NCI-H1436 treated with DMSO at 0.1 percent for 48 hours (cell line): ENCODE measurements at regions not wholly inside any gene's neighbourhood (a gene's known extent, or its start where the extent isn't known, plus 50 kb on each side); places are given as distances from the start of the nearest gene placed in this dataset.

ENCODE experiments used
- DNase-seq: peaks from one replicate; lab custom pipeline; 2025; lab: John Stamatoyannopoulos, UW

DNA sequence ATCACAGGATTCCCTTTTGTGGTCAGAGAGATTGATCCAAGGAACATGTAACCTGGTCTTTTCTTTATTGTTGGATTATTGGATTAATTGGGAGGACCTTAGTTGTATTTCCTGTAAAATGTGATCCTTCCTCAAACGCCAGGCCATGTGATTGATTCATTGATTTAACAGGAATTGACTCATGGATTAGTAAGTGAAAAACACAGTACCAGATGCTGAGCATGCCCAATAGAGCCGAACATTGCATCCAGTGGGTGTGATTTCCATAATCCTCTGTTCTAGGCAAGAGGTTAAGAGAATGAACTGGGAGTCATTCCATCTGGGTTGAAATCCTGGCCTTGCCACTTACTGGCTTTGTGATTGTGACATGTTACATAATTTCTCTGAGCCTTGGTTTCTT, 522.3 kb downstream of the MAT2B start:
- DNase-seq = no peak

DNA sequence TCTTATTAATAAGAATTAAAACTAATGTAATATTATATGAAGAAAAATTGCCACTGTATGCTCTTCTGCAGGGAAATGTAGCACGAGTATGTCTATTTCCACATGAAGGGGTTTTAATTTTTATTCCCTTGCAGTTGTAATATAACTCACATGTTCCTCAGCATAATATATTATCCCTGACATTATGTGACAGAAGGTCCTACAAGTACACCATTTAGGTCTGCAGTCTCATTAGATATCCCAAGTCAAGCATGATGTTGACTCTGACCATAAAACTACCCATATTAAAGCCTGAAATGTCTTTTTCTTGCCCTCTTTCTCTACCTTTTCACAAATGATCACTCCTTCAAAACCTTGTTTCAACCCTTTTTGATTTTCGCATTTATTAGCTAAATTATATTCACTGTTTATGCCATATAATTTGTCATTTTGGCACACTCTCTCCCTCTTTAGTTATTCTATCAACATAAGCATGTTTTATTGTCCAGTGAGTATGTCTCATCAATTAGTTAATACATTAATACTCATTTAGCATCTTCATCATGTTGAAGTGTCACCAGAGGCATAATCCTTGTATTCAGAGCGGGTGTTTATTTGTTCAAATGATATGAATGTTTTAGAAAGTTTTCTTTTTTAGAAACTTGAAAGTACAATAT, 532.8 kb downstream of the MAT2B start:
- DNase-seq = no peak

DNA sequence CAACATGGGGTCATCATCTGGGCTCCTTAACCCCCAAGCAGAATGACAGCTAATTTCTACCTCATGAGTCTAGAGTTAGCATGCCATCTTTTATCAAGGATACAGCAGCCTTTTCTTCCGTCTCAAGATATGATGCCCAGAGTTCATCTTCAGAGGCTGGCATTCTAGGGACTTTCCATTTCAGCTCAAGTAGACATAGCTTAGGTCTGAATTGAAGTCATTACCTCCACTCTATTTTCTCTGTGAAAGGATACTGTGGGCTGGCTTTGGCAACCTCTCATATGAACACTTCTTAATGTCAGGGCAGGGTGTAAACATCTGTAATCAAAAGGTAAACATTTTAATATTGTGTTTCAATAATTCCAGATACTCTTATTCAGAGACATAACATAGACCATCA, 535.7 kb downstream of the MAT2B start:
- DNase-seq = no peak

DNA sequence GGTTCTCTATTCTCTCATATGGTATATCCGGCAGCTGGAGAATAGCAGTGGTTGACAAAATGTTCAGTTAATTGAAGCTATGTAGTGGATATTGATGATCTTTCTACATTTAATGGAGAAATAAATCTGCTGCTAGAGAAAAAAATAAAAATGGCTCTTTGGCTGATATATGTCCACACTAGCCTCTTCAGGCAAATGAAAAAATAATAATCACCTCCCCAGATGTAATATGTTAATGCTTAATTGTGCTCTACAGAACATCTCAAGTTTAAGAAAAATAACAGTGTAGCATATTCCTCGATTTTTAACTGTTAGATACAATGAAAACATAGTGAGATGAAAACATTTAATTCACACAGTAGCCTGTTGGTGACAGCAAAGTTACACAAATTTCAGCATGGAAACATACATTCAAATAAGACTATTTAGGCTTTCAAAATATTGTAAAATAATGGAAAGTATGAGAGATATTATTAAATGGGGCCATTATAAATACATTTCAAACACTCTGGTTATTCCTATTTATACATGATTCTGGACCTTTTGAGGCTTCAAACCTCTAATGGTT, 543.0 kb downstream of the MAT2B start:
- DNase-seq = no peak

DNA sequence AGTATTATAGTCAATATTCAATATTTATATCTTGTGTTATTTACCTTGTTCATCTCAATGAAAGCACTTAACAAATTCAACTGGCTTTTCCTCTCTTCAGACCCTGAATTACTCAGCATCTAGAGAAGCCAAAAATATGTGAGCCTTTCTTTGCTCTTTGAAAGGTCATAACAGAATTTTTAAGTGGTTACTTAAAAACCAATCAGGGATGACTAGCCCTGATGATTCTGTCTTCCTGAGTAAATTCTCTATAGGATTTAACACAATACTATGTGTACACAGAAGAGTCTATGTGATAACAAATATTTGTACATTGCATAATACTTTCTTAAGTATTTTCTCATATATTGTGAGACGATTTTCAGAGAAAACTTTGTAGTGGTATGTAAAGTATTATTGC, 546.3 kb downstream of the MAT2B start:
- DNase-seq = no peak

DNA sequence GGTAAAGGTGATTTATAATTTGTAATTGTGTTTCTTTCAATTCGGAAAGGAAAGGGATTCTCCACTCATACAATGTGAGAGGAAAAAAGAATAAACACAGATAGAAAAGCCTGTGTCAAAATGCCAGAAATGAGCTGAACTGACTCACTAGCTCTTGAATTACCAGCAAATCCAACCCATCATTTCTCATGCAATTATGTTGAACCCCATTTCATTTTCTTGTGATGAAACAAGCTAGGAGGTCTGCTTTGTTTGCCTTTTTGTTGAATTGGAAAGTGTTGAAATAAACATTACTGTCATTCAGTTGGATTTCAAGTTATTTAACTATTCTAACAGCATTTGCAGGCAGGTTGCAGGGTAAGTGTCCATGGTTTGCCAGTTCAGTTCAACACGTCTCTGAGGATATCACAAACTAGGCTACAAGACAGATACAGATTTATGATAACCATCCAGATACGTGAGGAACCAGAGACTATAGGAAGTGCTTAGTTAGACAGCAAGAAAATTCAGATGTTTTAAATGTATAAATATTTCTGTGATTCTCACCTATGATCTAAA, 547.2 kb downstream of the MAT2B start:
- no peak for DNase-seq

DNA sequence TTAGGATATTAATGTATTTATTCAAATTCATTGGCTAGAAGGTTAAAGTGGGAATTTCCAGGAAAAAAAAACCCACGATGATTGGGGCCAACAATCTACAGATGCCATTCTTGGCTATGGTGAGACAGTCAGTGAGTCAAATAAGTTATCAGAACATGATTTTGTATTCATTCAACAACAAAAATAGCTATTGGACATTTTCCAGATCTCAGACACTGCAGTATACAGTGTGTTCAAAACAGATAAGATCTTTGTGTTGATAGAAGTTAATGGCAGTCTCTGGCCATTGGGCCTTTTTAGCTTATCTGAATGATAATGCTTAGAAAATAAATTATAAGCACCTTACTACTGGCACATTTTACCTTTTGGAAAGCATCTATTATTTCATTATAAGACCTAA, 547.7 kb downstream of the MAT2B start:
- no peak for DNase-seq

DNA sequence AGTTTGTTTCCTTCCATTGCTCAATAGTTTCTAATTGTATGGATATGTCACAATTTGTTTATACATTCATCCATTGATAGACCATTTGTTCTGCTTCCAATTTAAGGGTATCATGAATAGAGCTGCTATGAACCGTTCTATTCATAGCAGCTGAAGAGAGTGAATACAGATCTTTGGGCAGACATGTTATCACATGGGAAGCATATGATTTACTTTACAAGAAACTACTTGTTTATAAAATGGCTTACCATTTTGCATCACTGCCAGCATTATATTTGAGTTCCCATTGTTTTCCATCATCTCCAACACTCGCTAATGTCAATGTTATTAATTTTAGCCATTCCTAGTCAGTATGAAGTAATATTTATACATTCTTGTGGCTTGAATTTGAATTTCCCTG, 549.0 kb downstream of the MAT2B start:
- no peak for DNase-seq

DNA sequence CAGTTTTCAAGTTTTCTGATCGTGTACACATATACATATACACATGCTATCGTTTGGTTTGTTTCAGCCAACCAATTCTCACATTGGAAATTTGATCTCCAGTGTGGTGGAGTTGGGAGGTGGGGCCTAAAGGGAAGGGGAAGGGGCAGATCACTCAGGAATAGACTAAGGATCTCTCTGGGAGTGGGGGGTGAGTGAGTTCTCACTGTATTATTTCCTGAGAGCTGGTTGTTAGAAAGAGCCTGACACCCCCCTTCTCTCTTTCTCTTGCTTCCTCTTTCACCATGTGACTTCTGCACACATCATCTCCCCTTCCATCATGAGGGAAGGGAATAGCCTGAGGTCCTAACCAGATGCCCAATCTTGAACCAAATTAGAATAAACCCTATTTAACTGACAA, 551.7 kb downstream of the MAT2B start:
- no peak for DNase-seq

DNA sequence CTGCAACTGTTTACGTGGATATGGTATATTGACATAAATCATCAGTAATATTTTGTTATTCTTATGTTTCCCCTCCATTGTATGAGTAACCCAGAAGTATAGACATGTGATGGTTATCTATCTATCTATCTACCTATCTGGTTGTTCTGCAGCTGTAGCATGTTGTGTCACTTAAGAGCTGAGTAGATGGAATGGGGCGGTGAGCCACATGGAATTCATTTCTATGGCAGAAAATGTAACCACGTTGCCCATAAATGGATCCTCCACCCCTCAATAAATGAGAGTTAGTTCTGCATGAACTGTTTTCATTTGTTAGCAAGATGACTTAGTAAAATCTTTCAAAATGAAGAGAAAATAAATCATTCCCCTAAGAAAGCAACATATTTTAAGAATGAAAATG, 553.2 kb downstream of the MAT2B start:
- no peak for DNase-seq

DNA sequence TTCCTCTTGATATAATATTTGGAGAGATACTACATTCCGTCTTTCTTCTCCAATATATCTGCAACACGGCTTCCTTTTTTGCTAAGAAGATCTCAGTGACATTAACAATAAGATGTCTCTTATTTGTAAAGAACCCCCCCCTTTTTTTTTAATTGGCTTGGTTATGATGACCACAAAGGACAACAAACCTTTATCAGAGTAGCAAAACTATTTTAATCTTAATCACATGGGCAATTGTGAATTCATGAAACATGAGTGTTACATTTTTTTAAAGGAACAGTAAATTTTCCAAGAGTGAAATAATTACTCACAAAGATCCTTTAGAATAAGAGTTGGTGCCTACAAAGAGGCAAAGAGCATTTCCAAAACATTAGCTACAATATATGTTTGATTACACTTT, 554.1 kb downstream of the MAT2B start:
- DNase-seq = no peak

DNA sequence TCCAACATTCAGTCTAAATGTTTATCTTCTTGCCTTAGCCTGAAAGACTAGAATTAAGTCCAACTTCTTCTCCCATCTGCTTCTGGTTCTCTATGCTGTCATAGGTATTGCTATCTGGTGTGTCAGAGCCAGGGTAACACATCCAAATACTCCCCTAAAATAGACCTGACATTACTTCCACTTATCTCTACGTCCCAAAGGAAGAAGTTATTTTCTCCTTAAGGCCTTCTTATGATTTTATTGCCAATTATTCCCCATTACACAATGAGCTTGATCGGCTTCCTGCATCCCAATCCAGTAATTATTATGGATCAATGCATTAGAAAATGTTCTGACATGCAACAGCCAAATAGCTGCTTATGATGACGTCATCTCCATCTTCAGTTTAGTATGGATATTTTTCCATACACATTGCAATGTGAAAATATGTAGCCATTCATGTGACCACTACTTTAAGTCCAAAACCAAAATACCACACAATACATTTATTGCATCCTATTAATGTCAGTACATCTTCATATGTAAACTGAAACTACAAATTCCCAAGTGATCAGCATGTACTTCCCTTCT, 555.5 kb downstream of the MAT2B start:
- DNase-seq = no peak

DNA sequence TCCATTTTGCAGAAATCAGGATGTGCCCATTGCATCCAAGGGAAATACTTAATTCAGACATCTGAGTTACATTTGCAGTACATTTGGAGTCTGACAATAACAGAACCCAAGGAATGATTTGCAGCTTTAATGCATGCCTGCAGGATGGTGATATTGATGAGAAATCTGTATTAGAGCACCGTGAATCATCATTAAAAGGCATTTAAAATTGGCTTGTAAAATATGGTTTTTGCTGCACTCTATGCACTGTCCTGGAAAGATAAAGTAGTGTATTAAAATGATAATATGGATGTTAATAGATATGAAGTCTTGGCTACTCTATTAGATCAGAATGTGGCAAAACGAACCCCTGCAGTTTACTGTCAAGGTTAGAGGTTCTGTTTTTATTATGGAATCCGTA, 556.9 kb downstream of the MAT2B start:
- DNase-seq = no peak

DNA sequence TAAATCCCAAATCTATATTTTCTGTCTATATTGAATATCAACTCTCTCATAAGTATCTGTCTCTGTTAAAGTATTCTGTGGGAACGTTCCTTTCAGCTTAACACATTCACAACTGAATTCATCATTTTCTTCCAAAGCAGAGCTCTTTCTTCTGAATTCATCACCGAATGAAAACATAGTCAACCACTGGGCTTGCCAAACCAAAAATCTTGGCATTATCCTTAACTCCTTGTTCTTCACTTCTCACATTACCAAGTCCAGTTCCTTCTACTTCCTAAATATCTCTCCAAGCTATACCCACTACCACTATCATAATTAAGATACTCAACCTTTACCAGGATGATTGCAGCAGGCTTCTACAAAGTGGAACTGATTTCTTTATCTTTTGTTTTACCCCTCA, 559.8 kb downstream of the MAT2B start:
- DNase-seq = no peak

DNA sequence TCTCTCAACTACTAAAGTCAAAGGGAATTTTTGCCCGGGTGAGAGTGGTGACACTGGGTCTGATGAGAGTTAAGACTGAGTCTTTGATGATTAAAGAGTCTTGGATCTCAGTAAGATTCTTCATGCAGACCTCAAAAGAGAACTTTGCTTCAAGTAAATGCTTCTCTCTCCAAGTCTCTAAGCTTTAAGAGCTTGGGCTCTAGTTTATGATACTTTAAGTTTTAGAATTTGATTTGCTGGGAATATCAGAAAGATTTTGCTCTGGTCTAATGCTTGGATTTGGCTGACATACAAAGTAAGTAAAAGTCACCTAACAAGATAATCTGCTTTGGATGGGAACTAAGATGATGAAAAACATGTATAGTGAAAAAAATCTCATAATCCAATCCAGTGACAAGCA, 566.3 kb downstream of the MAT2B start:
- no peak for DNase-seq

DNA sequence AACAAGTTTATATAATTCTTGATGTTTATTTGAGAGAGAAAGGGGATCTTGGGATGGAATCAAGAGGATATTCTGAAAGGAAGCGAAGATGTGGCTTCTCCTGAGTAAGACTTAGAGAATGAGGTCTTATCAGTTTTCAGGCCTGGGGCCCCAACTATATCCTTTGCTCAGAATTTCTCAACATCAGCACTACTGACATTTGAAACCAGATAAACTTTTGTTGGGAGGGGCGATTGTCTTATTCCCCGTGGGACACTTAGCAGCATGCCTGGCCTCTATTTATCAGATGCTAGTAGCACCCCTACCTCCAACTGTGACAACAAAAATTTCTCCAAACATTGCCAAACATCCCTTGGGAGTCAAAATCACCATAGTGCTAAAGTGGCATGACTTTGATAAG, 567.7 kb downstream of the MAT2B start:
- DNase-seq = no peak

DNA sequence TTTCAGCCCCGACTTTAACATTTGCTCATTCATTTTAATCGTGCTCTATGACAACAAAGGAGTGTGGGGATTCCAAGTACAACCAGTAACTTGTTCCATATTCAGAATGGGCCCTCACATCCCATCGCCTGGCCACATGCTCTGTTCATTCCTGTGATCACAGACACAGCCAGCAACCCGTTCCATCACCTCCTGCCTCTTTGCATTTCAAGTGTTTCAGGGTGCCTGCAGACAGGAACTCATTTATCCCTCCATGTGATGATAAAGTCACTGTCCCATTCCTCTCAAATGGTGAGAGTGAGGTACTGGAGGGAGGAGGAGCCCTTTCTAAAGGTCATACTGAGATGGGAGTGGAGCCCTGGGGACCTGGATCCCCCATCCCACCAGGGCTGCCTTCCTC, 571.1 kb downstream of the MAT2B start:
- no peak for DNase-seq

DNA sequence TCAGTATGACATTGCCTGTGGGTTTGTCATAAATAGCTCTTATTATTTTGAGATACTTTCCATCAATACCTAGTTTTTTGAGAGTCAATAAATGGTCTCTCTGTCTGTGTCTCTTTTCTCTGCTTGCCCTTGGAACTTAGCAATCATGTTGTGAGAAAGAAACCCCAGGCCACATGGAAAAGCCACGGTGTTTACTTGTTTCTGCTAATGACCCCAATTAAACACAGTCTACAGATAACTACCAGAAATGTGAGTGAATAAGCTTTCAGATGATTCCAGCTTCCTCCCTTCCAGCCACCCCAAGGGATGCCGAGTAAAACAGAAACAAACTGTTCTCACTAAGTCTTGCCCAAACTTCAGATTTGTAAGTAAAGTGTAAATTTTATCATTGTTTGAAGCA, 584.9 kb downstream of the MAT2B start:
- no peak for DNase-seq

DNA sequence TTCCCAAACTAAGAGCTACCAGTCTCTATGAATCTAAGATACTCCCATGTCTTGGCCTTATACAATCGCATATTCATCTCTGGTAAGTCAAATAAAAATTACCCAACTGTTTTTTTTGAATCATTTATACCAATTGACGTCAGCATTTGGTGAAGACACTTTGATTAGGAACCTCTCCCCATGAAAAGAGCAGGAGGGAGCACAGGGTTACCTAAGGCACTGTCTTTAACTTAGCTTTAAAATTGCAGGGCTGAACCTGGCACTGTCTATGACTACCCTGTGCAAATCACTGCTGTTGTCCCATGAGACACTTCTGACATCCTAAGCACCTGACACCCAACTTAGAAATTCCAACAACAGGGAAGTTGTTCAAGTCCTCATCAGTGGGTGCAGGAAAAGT, 586.4 kb downstream of the MAT2B start:
- DNase-seq = no peak

DNA sequence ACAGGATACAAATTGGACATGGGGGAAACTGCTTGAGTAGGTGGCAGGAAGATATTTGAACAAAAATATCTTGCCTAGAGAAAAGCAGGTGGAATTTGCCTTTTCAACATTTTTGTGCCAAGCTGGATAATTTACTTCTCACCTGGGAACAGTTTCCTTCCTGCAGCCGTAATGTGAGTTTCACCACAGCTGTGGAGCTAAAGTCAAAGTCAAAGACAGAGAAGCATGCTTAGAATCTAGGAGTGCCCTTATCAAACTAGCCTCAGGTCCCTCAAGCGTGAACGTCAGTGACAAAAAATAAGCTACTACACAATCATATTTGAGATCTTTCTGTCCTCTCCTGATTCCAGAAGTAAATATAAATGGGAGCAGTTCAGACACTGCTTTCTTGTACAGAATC, 588.9 kb downstream of the MAT2B start:
- DNase-seq = no peak

DNA sequence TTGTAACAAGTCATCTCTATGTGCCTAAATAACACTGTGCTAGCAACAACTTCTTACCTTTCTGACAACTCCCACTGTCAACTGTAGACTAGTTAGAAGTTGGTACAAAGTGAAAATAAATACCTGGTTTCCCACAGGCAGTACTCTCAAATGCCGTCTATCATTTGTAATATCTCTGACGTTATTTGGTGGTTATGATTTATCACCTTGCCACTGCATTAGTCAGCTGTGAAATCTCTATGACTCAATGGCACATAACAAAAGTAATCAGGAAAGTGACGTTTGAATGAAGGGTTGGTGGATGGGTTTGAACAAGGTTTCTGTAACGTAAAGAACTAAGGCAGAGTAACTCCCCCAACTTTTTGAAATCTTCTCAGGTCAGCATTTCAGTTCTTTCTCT, 592.3 kb downstream of the MAT2B start:
- DNase-seq = no peak

DNA sequence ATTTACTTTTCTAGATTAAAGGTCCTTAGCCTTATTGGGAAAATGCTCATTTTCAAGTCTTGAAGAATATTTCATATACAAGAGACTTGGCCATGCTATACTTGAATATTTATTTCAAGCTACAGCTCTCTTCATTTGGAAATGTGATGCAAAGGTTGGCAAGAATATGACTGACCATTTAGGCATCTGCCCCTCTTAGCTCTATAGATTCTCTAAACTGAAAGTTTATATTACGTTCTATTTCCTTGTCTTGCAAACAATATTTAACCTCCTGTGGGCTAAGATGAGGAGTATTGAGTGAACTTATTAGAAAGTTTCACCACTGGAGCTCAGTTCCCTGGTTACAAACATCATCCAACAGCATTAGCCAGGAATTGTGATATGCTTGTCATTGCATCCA, 593.1 kb downstream of the MAT2B start:
- no peak for DNase-seq

DNA sequence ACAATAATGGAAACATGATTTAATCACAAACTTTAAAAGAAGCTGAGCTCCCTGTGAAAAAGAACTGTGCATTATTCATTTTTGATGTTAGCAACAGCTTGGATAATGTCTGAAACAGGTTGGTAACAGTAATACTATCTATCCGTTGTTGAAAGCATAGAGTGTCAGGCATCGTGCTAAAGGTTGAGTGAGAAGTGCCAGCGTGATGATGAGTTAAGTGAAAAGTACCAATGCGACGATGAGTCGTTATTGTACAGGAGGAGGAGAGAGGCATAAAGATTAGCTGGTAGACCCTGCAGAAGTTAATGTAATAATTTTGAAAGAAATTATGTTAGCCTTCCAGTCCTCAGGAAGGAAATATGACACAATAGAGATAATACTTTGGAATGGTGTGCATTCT, 593.6 kb downstream of the MAT2B start:
- no peak for DNase-seq

DNA sequence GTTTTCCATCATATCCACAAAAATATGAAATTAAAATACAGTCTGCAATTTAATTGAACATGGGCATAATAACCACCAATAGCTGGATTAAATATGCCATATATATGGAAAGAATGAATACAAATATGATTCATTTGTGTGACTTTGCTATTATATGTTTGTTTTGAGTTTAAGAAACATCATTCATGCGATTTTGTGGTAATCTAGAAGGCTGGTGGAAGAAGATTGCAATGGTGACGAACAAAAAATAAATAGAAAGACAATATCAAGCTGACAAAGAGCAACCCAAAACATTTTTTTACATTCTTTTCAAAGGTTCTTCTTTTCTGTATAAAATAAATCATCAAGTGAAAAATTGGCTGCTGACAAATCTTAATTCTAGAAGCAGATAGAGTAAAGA, 610.0 kb downstream of the MAT2B start:
- no peak for DNase-seq
